Right ventricle myocardium superior (tissue), 1 donor: ENCODE measurements at regions not wholly inside any gene's neighbourhood (a gene's known extent, or its start where the extent isn't known, plus 50 kb on each side); places are given as distances from the start of the nearest gene placed in this dataset.
"Not testable (repeated sequence)": the region's sequence is repeated elsewhere in the genome, so short reads cannot be mapped to it uniquely, and the experiment has no call there.

Source experiments
- ATAC-seq: fragments of 200-7000 bp; cut with Tn5 transposase; one replicate; pipeline ENCODE4 v1.9.1; 2020; ENCODE audit warnings: mild to moderate bottlenecking; ENCODE audit not compliant: poor library complexity
- DNase-seq: peaks from one replicate; pipeline ENCODE4 v3.0.0-alpha.2; 2020
- intact Hi-C: fragments of 100-400 bp; cut with DNase I; formaldehyde crosslinking; loops from one replicate; pipeline ENCODE4 v1.11.2; 2022
- donor health status: DM: no; HTN: yes; CAD: no; lungs with severe emphysema.

- DNase-seq = no peak
- no peak for ATAC-seq
- intact Hi-C loops = no loop called here
Measured at GRCh38 chr9:81801190-81801589, 111.8 kb upstream of the TLE1 start.

- ATAC-seq = no peak
- no peak for DNase-seq
- intact Hi-C loops = no loop called here
Measured at GRCh38 chr9:81804306-81804705, 115.0 kb upstream of the TLE1 start.

GRCh38 chr9:81811688-81812087, 116.5 kb upstream of the SPATA31D4 start:
- DNase-seq, ATAC-seq, intact Hi-C loops: not testable (repeated sequence)

GRCh38 chr9:81814401-81814793, 113.8 kb upstream of the SPATA31D4 start:
- DNase-seq (no peak), ATAC-seq (no peak)
- intact Hi-C loops = no loop called here

GRCh38 chr9:81814794-81815464, 113.3 kb upstream of the SPATA31D4 start:
- no peak for DNase-seq
- intact Hi-C loops = no loop called here
- no peak for ATAC-seq

DNA sequence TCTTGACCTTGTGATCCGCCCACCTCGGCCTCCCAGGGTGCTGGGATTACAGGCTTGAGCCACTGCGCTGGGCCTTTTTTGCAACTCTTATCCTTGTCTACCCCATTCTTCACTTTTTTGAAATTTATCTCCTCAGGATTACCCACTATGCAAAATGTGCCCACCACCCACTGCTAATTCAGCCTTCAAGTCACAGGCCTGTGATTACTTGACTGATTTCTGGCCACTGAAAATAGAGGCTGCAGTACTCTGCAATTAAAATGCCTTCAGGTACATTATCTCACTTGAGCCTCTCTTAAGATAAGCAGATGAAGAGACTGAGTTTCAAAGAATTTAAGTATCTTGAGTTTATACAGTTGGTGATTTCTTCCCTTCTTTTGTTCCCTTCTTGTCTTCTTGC, 112.4 kb upstream of the SPATA31D4 start:
- no peak for ATAC-seq
- no peak for DNase-seq
- intact Hi-C loops = no loop called here

- intact Hi-C loops = no loop called here
- no peak for ATAC-seq
Measured at GRCh38 chr9:81819155-81819554, 109.1 kb upstream of the SPATA31D4 start.

GRCh38 chr9:81819859-81820546, 108.2 kb upstream of the SPATA31D4 start:
- no peak for DNase-seq
- no peak for ATAC-seq
- intact Hi-C loops = loop anchor here (10.0 kb wide), 1 partner anchor 125 kb away; no protein-coding TSS in a partner anchor

More at GRCh38 chr9:81819155-81819554, 109.1 kb upstream of the SPATA31D4 start:
- no peak for DNase-seq

GRCh38 chr9:81822301-81822865, 105.8 kb upstream of the SPATA31D4 start:
- intact Hi-C loops = loop anchor here (10.0 kb wide), 1 partner anchor 128 kb away; no protein-coding TSS in a partner anchor
- DNase-seq = no peak
- no peak for ATAC-seq

DNA sequence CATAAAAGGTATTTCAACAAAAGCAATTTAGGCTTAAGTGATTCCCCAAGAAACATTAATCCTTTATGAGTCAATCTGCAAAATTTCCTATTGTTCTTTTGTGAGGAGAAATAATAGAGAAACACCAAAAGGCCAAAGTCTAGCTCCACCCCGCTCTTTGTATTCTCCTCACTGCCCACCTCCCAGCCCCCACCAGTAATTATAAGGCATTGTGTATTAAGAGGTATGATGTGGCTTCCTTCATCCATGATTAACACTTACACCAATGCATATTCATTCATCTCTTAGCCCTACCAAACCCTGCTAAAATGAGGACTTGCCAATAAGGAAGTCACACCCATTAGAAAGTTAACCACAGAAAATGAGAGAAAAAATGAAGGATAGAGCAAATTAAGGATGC, 105.3 kb upstream of the SPATA31D4 start:
- no peak for ATAC-seq
- intact Hi-C loops = loop anchor here (10.0 kb wide), 1 partner anchor 128 kb away; no protein-coding TSS in a partner anchor
- DNase-seq = no peak

- no peak for ATAC-seq
- no peak for DNase-seq
- intact Hi-C loops = loop anchor here (10.0 kb wide), 1 partner anchor 129 kb away; no protein-coding TSS in a partner anchor
Measured at GRCh38 chr9:81823672-81824554, 104.3 kb upstream of the SPATA31D4 start.

DNA sequence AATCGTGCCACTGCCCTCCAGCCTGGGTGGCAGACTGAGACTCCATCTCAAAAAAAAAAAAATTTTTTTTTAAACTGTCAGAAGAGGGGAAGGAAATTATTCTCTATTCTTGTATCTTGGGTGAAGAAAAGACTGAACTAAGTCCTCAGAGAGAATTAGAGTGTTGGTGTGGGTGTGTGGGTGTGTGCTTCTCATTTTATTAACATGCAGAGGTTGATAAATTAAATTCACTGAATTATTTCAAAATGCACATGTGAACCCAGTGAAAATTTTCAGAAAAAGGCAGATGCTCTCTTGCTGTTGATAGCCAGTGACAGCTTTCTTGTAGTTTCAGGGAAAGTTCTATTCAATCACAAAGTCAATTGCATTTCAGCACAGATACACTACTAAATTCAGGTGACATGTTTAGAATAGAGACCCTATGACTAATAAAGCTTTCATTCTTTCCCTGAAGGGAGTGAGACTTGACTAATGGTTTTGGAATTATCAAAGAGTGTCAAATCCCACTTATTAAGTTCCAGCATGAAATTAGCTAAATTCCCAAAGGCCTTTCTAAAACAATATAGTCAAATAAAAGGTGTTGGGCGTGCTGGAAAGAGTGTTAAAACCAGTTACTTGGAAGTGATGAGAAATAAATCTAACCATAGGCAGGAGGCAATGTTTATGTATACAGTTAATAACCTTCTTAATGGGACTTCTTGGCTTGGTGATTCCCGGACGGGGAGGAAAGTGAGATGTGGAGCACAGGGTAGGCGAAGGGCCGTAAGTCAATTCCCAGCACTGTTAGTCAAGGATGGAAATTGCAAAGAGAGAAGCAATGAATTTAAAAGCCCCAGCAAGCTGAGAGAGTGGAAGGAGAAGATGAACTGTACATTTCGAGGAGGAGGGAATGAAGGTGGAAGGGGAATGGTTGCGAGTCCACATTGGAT, 103.2 kb upstream of the SPATA31D4 start:
- intact Hi-C loops = loop anchor here (10.0 kb wide), 1 partner anchor 130 kb away; no protein-coding TSS in a partner anchor
- no peak for ATAC-seq
- no peak for DNase-seq

- ATAC-seq (peak; percentile 54), DNase-seq (no peak)
- intact Hi-C loops = loop anchor here (10.0 kb wide), 1 partner anchor 131 kb away; no protein-coding TSS in a partner anchor
Measured at GRCh38 chr9:81825846-81826516, 102.2 kb upstream of the SPATA31D4 start.

DNA sequence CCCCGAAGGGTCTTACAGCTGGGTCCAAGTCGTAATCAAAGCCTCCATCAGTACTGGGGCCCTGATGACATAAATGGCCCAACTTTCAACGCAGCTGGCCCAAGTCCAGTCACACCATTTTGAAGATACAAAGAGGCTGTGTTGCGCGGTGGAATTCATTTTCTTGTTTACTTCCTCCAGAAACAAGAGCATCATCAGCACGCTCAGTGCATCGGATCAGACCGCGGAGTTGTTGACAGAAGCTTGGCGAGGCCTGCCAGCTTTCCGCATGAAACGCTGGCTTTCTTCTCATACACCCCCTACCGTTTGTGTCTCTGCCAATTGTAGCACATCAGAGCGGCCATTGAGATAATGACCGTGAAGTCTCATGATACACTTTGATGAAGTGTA, 101.7 kb upstream of the SPATA31D4 start:
- peak; percentile 96 for ATAC-seq
- peak; percentile 88 for DNase-seq
- intact Hi-C loops = loop anchor here (10.0 kb wide), 1 partner anchor 132 kb away; no protein-coding TSS in a partner anchor

DNA sequence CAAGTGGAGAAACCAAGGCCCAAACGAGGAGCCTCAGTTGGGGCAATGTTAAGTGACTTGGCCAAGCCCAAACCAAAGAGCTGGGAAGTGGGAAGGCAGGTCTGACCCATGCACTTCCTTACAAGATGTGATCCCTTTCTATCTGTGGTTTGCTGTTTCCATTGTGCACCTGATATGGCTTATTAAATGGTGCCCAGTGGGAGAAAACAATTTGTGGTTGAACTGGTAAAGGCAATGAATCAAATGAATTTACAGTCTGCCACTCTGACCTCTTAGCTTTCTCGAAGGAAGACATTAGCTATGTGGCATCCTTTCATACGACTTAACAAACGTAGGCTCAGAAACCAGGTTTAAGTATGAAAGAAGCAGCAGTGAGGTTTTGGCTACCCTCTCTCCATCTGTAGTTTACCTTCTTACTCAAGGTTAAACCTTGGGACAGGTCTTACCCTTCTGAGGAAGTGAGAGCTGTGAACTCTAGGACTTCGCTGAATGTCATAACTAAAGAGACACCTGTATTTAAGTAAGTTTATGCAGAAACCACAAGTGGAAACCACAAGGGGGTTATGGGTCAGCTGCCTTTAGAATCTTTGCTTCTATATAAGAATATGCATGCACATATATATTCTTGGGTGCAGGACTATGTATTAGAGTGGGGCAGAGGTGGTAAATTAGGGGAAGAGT, 100.5 kb upstream of the SPATA31D4 start:
- no peak for DNase-seq
- ATAC-seq = no peak
- intact Hi-C loops = loop anchor here (10.0 kb wide), 1 partner anchor 133 kb away; no protein-coding TSS in a partner anchor

GRCh38 chr9:81829195-81829882, 98.9 kb upstream of the SPATA31D4 start:
- ATAC-seq (no peak), DNase-seq (no peak)
- intact Hi-C loops = loop anchor here (10.0 kb wide), 1 partner anchor 135 kb away; no protein-coding TSS in a partner anchor
